Esophagus squamous epithelium (tissue), 4 donors: ENCODE measurements at regions not wholly inside any gene's neighbourhood (a gene's known extent, or its start where the extent isn't known, plus 50 kb on each side); places are given as distances from the start of the nearest gene placed in this dataset.

Experiments used
- CTCF ChIP-seq, 6 experiments: fragments of 450-650 bp in 4 of 6; fragments of 200-600 bp in 2 of 6; sonication (generic) in 2 of 6; IDR thresholded peaks; one replicate each; pipeline ENCODE4 v1.5.1; 2016 to 2019; ENCODE audit warnings: antibody characterized with exemption in 6 of 6, mild to moderate bottlenecking in 4 of 6, moderate library complexity in 4 of 6
- POLR2A ChIP-seq, 4 donors: fragments of 450-650 bp; IDR thresholded peaks; one replicate each; pipeline ENCODE4 v1.6.1; 2017; ENCODE audit warnings: antibody characterized with exemption in 4 of 4, mild to moderate bottlenecking in 4 of 4, moderate library complexity in 3 of 4

- TF ChIP-seq CTCF (IDR thresholded peaks at IDR 0.05) (no peak), POLR2A (IDR thresholded peaks at IDR 0.05) (no peak)
Measured at GRCh38 chr2:142718576-142719155, 158.8 kb upstream of the KYNU start.
